Suprapubic skin (tissue), 4 donors: ENCODE measurements at regions not wholly inside any gene's neighbourhood (a gene's known extent, or its start where the extent isn't known, plus 50 kb on each side); places are given as distances from the start of the nearest gene placed in this dataset.

Source experiments
- DNase-seq, 2 donors: peaks; one replicate each; pipeline ENCODE4 v3.0.0-alpha.2; 2019; ENCODE audit warnings: low spot score in 2 of 2
- H3K27ac ChIP-seq: fragments of 200-600 bp; sonication (generic); one replicate; pipeline ENCODE4 v1.5.1; 2019
- H3K27me3 ChIP-seq: fragments of 200-600 bp; sonication (generic); one replicate; pipeline ENCODE4 v1.5.1; 2019
- H3K36me3 ChIP-seq: fragments of 200-600 bp; sonication (generic); one replicate; pipeline ENCODE4 v1.5.1; 2019
- H3K4me1 ChIP-seq: fragments of 200-600 bp; sonication (generic); one replicate; pipeline ENCODE4 v1.5.1; 2019
- H3K4me3 ChIP-seq: fragments of 200-600 bp; sonication (generic); one replicate; pipeline ENCODE4 v1.5.1; 2019; ENCODE audit warnings: mild to moderate bottlenecking
- H3K9me3 ChIP-seq: fragments of 200-600 bp; sonication (generic); one replicate; pipeline ENCODE4 v1.5.1; 2019
- EP300 ChIP-seq: sonication (generic); formaldehyde crosslinking; IDR thresholded peaks from one replicate; pipeline ENCODE4 v1.6.1; 2017; ENCODE audit warnings: antibody characterized with exemption
- POLR2A ChIP-seq, 2 donors: fragments of 450-650 bp; IDR thresholded peaks; one replicate each; pipeline ENCODE4 v1.6.1; 2017; ENCODE audit warnings: antibody characterized with exemption in 2 of 2, mild to moderate bottlenecking in 2 of 2, moderate library complexity in 2 of 2
- POLR2AphosphoS5 ChIP-seq, 3 donors: sonication (generic); formaldehyde crosslinking; IDR thresholded peaks; one replicate each; pipeline ENCODE4 v1.6.1; 2017; ENCODE audit warnings: antibody characterized with exemption in 3 of 3
- WGBS: methylation state at CpG from one replicate; pipeline ENCODE4 v1.1.5; 2018; 5-methylcytosine and 5-hydroxymethylcytosine counted together
- TF ChIP-seq, protein P1 (sequence below), 2 donors: fragments of 200-600 bp in 1 of 2; fragments of 450-650 bp in 1 of 2; sonication (generic) in 1 of 2; IDR thresholded peaks; one replicate each; pipeline ENCODE4 v1.5.1; 2016 to 2019; ENCODE audit warnings: antibody characterized with exemption in 2 of 2, mild to moderate bottlenecking in 1 of 2, moderate library complexity in 1 of 2

DNA sequence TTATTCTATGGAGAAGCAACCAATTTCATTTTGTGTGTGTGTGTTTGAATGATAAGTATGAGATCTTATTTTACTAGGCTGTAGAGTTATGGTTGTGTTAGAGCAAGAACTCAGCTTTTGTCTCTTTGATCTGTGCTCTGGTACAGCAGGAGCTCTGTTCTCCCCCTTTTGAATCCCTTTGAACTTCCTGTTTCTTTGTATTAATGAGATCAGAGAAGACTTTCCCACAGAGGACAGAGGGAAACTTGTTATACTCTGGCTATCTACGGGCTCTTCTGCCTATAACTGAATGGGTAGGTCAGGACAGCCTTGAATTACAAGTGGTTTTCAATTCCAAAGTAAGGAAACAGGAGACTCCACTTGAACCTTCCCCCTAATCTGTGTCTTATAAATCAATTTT lies 1015.0 kb upstream of the RAG2 start:
- no peak overlapping the region for H3K4me3 ChIP-seq
- H3K36me3 ChIP-seq = no peaks in the 10 kb centered on the region
- no peak for TF ChIP-seq EP300
- no peak overlapping the region for H3K27ac ChIP-seq
- 29% methylated on average over 1 of the region's 1 CpG for WGBS
- no peaks in the 10 kb centered on the region for H3K9me3 ChIP-seq
- H3K4me1 ChIP-seq = no peaks in the 10 kb centered on the region
- no peak for DNase-seq
- H3K27me3 ChIP-seq = no peaks in the 10 kb centered on the region

DNA sequence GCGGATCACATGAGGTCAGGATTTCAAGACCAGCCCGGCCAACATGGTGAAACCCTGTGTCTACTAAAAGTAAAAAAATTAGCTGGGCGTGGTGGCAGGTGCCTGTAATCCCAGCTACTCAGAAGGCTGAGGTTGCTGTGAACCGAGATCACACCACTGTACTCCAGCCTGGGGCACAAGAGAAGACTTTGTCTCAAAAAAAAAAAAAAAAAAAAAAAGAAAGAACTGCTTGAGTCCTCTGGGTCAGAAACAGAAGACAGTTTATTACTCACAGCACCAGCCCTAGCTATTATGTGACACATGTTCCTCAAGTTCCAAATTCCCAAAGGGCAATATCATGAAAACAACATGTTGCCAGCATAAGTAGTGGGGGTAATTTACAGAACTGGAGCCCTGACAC lies 1014.1 kb upstream of the RAG2 start:
- no peak overlapping the region for H3K4me3 ChIP-seq
- no peaks in the 10 kb centered on the region for H3K36me3 ChIP-seq
- H3K9me3 ChIP-seq = no peaks in the 10 kb centered on the region
- TF ChIP-seq EP300 = no peak
- no peak for TF ChIP-seq POLR2A (IDR thresholded peaks at IDR 0.05)
- no peak for TF ChIP-seq POLR2AphosphoS5 (IDR thresholded peaks at IDR 0.05)
- TF ChIP-seq, protein P1, sequence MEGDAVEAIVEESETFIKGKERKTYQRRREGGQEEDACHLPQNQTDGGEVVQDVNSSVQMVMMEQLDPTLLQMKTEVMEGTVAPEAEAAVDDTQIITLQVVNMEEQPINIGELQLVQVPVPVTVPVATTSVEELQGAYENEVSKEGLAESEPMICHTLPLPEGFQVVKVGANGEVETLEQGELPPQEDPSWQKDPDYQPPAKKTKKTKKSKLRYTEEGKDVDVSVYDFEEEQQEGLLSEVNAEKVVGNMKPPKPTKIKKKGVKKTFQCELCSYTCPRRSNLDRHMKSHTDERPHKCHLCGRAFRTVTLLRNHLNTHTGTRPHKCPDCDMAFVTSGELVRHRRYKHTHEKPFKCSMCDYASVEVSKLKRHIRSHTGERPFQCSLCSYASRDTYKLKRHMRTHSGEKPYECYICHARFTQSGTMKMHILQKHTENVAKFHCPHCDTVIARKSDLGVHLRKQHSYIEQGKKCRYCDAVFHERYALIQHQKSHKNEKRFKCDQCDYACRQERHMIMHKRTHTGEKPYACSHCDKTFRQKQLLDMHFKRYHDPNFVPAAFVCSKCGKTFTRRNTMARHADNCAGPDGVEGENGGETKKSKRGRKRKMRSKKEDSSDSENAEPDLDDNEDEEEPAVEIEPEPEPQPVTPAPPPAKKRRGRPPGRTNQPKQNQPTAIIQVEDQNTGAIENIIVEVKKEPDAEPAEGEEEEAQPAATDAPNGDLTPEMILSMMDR (IDR thresholded peaks at IDR 0.05) = no peak
- H3K4me1 ChIP-seq = no peaks in the 10 kb centered on the region
- H3K27me3 ChIP-seq = no peaks in the 10 kb centered on the region
- DNase-seq = no peak
- 72% methylated on average over 4 of the region's 4 CpGs for WGBS
- no peak overlapping the region for H3K27ac ChIP-seq

DNA sequence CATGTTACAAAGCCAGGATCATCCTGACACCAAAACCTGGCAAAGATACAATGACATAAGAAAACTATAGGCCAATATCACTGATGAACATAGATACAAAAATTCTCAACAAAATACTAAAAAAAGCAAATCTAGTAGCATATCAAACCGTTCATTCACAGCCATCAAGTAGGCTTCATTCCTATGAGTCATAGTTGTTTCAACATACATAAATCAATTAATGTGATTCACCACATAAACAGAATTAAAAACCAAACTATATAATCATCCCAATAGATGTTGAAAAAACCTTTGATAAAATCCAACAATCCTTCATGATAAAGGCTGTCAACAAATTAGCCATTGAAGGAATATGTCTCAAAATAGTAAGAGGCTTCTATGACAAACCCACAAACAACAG lies 1007.2 kb upstream of the RAG2 start:
- WGBS = 40% methylated on average over 1 of the region's 1 CpG
- H3K9me3 ChIP-seq = peaks cover 4% of the 10 kb centered on the region
- H3K4me1 ChIP-seq = no peaks in the 10 kb centered on the region
- no peaks in the 10 kb centered on the region for H3K36me3 ChIP-seq
- no peak for DNase-seq
- H3K4me3 ChIP-seq = no peak overlapping the region
- no peak overlapping the region for H3K27ac ChIP-seq
- no peaks in the 10 kb centered on the region for H3K27me3 ChIP-seq
- TF ChIP-seq POLR2AphosphoS5 (IDR thresholded peaks at IDR 0.05) = no peak
- no peak for TF ChIP-seq POLR2A (IDR thresholded peaks at IDR 0.05)

DNA sequence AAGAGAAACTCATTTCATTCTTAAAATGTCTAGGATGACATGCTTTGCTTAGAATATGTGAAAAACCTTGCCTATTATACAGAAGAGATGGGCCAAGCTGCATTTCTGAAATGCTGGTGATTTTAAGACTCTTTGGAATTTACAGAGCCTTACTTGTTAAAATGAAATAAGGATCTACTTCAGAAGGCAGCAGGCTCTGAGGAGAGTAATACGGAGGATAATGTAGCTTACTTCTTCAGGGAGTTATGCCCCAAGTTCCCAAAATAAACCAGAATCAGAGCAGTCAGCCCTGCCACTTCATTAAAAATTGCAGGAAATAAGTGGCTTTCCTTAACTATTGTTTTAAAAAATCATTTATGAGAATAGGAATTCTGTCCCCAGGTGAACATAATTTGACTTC lies 1000.3 kb upstream of the RAG2 start:
- Histone ChIP-seq H3K4me3 (no peak overlapping the region), H3K4me1 (no peaks in the 10 kb centered on the region), H3K9me3 (peaks cover 2% of the 10 kb centered on the region), H3K27ac (no peak overlapping the region), H3K27me3 (no peaks in the 10 kb centered on the region), H3K36me3 (no peaks in the 10 kb centered on the region)
- no peak for DNase-seq
- TF ChIP-seq EP300 (no peak), POLR2AphosphoS5 (IDR thresholded peaks at IDR 0.05) (no peak)
- 48% methylated on average over 1 of the region's 1 CpG for WGBS

DNA sequence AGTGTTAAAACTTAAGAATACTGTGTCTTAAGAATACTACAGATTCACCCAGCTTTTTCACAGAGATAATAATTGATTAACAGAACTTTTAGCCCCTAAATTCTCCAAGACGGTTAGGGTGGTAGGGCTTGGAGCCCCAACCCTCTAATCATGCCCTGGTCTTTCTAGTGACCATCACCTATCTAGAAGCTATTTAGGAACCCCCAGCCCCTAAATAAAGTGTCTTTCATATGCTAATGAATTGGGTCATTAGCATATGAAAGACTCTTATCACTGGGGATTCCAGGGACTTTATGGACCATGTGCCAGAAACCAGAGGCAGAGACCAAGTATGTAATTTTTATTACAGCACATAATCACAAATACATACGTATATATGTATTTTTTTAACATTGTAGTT lies 999.7 kb upstream of the RAG2 start:
- no peaks in the 10 kb centered on the region for H3K27me3 ChIP-seq
- no peaks in the 10 kb centered on the region for H3K9me3 ChIP-seq
- H3K36me3 ChIP-seq = no peaks in the 10 kb centered on the region
- no peak for DNase-seq
- H3K4me3 ChIP-seq = no peak overlapping the region
- no peak overlapping the region for H3K27ac ChIP-seq
- WGBS = 52% methylated on average over 2 of the region's 2 CpGs
- H3K4me1 ChIP-seq = no peaks in the 10 kb centered on the region
- TF ChIP-seq EP300 (no peak), POLR2A (IDR thresholded peaks at IDR 0.05) (no peak), POLR2AphosphoS5 (IDR thresholded peaks at IDR 0.05) (no peak)
- TF ChIP-seq, protein P1 (IDR thresholded peaks at IDR 0.05) = no peak

DNA sequence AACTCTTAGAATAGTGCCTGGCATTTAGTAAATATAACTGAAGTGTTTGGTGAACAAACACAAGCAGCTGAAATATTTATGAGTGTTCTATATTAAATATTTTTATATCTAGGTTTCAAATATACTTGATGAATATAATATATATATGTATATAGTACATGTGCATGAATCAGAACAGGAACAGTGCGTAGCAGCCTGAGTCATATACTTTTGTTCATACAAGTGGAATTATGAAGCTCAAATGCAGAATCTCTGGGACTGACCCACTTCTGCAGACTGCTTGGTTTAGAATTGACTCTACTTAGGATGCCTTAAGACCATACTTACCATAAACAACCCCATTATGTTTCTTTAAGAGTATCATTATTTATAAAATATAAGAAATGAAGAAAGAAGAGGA lies 997.8 kb upstream of the RAG2 start:
- no peak for TF ChIP-seq EP300
- TF ChIP-seq, protein P1 (IDR thresholded peaks at IDR 0.05) = no peak
- TF ChIP-seq POLR2AphosphoS5 (IDR thresholded peaks at IDR 0.05) = no peak
- no peak for TF ChIP-seq POLR2A (IDR thresholded peaks at IDR 0.05)

DNA sequence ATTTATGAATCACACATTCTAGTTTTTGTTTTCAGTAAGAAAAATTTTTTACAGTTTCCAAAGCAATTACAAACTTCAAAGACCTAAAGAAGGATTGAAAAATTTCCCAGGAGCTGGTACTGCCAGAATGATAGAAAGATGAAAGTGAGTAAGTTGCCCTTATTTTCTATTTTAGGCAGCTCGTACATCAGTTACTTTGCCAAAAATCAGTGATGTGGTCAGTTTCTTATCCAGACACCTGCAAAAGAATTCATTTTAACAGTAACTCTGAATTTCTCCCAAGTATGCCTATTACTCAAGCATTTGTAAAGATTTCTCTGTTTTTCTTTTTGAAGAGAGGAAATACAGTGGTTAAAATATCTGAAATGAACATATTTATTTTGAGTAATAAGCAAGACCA lies 976.3 kb upstream of the RAG2 start:
- no peak overlapping the region for H3K4me3 ChIP-seq
- no peaks in the 10 kb centered on the region for H3K27me3 ChIP-seq
- no peaks in the 10 kb centered on the region for H3K4me1 ChIP-seq
- DNase-seq = no peak
- no peak overlapping the region for H3K27ac ChIP-seq
- no peaks in the 10 kb centered on the region for H3K36me3 ChIP-seq
- WGBS = 65% methylated on average over 1 of the region's 1 CpG
- TF ChIP-seq POLR2AphosphoS5 (IDR thresholded peaks at IDR 0.05) (no peak), EP300 (no peak), POLR2A (IDR thresholded peaks at IDR 0.05) (no peak)
- TF ChIP-seq, protein P1 (IDR thresholded peaks at IDR 0.05) = no peak
- H3K9me3 ChIP-seq = peaks cover 2% of the 10 kb centered on the region

More for the DNA sequence above, 997.8 kb upstream of the RAG2 start:
- Histone ChIP-seq H3K36me3 (no peaks in the 10 kb centered on the region), H3K27me3 (no peaks in the 10 kb centered on the region), H3K4me3 (no peak overlapping the region), H3K27ac (no peak overlapping the region), H3K4me1 (no peaks in the 10 kb centered on the region), H3K9me3 (peaks cover 3% of the 10 kb centered on the region)
- 38% methylated on average over 1 of the region's 1 CpG for WGBS
- no peak for DNase-seq
